B cell (primary cell): ENCODE measurements at regions not wholly inside any gene's neighbourhood (a gene's known extent, or its start where the extent isn't known, plus 50 kb on each side); places are given as distances from the start of the nearest gene placed in this dataset.

ENCODE experiments used
- EZH2 ChIP-seq: IDR thresholded peaks from 2 replicates; pipeline ENCODE4 v1.6.1; 2012; ENCODE audit warnings: borderline replicate concordance, low read depth, mild to moderate bottlenecking, moderate library complexity, low read length; ENCODE audit not compliant: insufficient read depth, poor library complexity, severe bottlenecking
- TF ChIP-seq, protein P1 (sequence below): fragments of 200-600 bp; IDR thresholded peaks from one replicate; pipeline ENCODE4 v1.8.0; 2022; ENCODE audit warnings: antibody characterized with exemption, mild to moderate bottlenecking

DNA sequence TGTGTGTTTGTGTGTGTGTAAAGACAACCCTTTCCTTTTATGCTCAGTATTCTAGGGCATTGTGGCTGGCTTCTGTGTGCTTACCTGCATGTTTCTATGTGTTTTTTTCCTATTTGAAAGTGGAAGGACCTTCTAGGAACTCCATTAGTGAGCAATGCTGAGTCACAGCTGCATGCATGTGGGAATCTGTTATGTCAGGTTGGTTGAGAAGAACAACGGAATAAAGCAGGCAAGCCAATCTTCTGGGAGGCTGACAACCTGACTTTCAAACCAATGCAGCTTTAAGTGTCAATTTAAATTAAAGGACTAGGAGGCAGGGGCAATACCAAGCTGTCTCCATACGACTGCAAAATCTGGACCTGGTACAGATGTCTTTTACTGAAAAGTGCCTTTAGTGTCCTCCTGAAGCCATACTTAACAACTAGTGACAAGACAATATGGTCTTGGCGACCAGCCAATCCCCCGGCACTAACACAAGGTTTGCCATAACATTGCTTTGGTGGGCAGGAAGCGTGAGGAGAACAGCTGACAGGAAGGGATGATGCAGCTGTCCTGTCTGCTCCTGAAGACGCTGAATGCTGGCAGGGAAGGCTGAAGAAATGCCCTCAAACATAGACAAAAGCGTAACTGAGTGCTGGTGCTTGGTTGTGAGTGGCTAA, 514.7 kb upstream of the CDH7 start:
- TF ChIP-seq, protein P1, sequence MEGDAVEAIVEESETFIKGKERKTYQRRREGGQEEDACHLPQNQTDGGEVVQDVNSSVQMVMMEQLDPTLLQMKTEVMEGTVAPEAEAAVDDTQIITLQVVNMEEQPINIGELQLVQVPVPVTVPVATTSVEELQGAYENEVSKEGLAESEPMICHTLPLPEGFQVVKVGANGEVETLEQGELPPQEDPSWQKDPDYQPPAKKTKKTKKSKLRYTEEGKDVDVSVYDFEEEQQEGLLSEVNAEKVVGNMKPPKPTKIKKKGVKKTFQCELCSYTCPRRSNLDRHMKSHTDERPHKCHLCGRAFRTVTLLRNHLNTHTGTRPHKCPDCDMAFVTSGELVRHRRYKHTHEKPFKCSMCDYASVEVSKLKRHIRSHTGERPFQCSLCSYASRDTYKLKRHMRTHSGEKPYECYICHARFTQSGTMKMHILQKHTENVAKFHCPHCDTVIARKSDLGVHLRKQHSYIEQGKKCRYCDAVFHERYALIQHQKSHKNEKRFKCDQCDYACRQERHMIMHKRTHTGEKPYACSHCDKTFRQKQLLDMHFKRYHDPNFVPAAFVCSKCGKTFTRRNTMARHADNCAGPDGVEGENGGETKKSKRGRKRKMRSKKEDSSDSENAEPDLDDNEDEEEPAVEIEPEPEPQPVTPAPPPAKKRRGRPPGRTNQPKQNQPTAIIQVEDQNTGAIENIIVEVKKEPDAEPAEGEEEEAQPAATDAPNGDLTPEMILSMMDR: no peak
- no peak for TF ChIP-seq EZH2
